SJCRH30 (cell line): ENCODE measurements at regions not wholly inside any gene's neighbourhood (a gene's known extent, or its start where the extent isn't known, plus 50 kb on each side); places are given as distances from the start of the nearest gene placed in this dataset.
"Not testable (repeated sequence)": the region's sequence is repeated elsewhere in the genome, so short reads cannot be mapped to it uniquely, and the experiment has no call there.

Source experiments
- DNase-seq, 2 experiments: peaks; one replicate each; pipeline ENCODE4 v3.0.0-alpha.2; 2015 to 2020
- H3K27ac ChIP-seq: fragments of 250-450 bp; sonication (Bioruptor Pico); 2 replicates; pipeline ENCODE4 v1.5.1; 2020; ENCODE audit warnings: mild to moderate bottlenecking, moderate library complexity
- H3K27me3 ChIP-seq: fragments of 250-450 bp; sonication (Bioruptor Pico); 2 replicates; pipeline ENCODE4 v1.5.1; 2020; ENCODE audit warnings: mild to moderate bottlenecking, moderate library complexity
- H3K36me3 ChIP-seq: fragments of 250-450 bp; sonication (Bioruptor Pico); 2 replicates; pipeline ENCODE4 v1.5.1; 2020; ENCODE audit warnings: mild to moderate bottlenecking, moderate library complexity
- H3K4me1 ChIP-seq: fragments of 250-450 bp; sonication (Bioruptor Pico); 2 replicates; pipeline ENCODE4 v1.5.1; 2020; ENCODE audit warnings: mild to moderate bottlenecking, moderate library complexity
- H3K4me3 ChIP-seq: fragments of 250-450 bp; sonication (Bioruptor Pico); 2 replicates; pipeline ENCODE4 v1.5.1; 2020; ENCODE audit warnings: mild to moderate bottlenecking, moderate library complexity
- H3K9me3 ChIP-seq: fragments of 250-450 bp; sonication (Bioruptor Pico); replicated peaks from 2 replicates; pipeline ENCODE4 v1.5.1; 2020; ENCODE audit warnings: mild to moderate bottlenecking, moderate library complexity

GRCh38 chr17:68771867-68772515 lies 170.8 kb upstream of the FAM20A start:
- no peak overlapping the region for H3K27ac ChIP-seq
- H3K27me3 ChIP-seq: no peaks in the 10 kb centered on the region; the same call in 1 of the 2 replicates
- peaks cover 4% of the 10 kb centered on the region; the same call in 1 of the 2 replicates for H3K4me1 ChIP-seq
- H3K4me3 ChIP-seq: no peak overlapping the region
- no peaks in the 10 kb centered on the region for H3K9me3 ChIP-seq
- peak in 1 of 2 experiments; percentile 66 for DNase-seq
- no peaks in the 10 kb centered on the region for H3K36me3 ChIP-seq

- H3K4me1 ChIP-seq: peaks cover 4% of the 10 kb centered on the region; the same call in 1 of the 2 replicates
- DNase-seq: no peak
- H3K9me3 ChIP-seq: no peaks in the 10 kb centered on the region
- no peak overlapping the region for H3K27ac ChIP-seq
- no peaks in the 10 kb centered on the region; the same call in 1 of the 2 replicates for H3K27me3 ChIP-seq
- no peaks in the 10 kb centered on the region for H3K36me3 ChIP-seq
- no peak overlapping the region for H3K4me3 ChIP-seq
Observed at GRCh38 chr17:68768804-68769203, 167.6 kb upstream of the FAM20A start.

GRCh38 chr17:68766640-68767039 lies 165.5 kb upstream of the FAM20A start:
- H3K9me3 ChIP-seq: no peaks in the 10 kb centered on the region
- H3K27me3 ChIP-seq: no peaks in the 10 kb centered on the region
- DNase-seq: no peak
- no peaks in the 10 kb centered on the region for H3K4me1 ChIP-seq
- H3K4me3 ChIP-seq: no peak overlapping the region
- H3K36me3 ChIP-seq: no peaks in the 10 kb centered on the region
- no peak overlapping the region for H3K27ac ChIP-seq

- H3K4me3 ChIP-seq: no peak overlapping the region
- peaks cover 7% of the 10 kb centered on the region for H3K4me1 ChIP-seq
- H3K36me3 ChIP-seq: no peaks in the 10 kb centered on the region
- no peak for DNase-seq
- no peaks in the 10 kb centered on the region for H3K27me3 ChIP-seq
- no peaks in the 10 kb centered on the region for H3K9me3 ChIP-seq
- H3K27ac ChIP-seq: no peak overlapping the region
Observed at GRCh38 chr17:68763562-68763961, 162.4 kb upstream of the FAM20A start.

GRCh38 chr17:68762911-68763310 lies 161.7 kb upstream of the FAM20A start:
- H3K4me3 ChIP-seq: no peak overlapping the region
- no peak overlapping the region for H3K27ac ChIP-seq
- DNase-seq: no peak
- H3K36me3 ChIP-seq: no peaks in the 10 kb centered on the region
- no peaks in the 10 kb centered on the region for H3K27me3 ChIP-seq
- H3K9me3 ChIP-seq: no peaks in the 10 kb centered on the region
- H3K4me1 ChIP-seq: peaks cover 12% of the 10 kb centered on the region

GRCh38 chr17:68760141-68760475 lies 158.9 kb upstream of the FAM20A start:
- Histone ChIP-seq H3K27me3 (no peaks in the 10 kb centered on the region), H3K36me3 (no peaks in the 10 kb centered on the region), H3K27ac (no peak overlapping the region), H3K4me1 (peaks cover 12% of the 10 kb centered on the region), H3K4me3 (no peak overlapping the region), H3K9me3 (peaks cover 7% of the 10 kb centered on the region; the same call in 1 of the 2 replicates)
- DNase-seq: no peak

- peak overlapping the region; percentile 57 for H3K4me3 ChIP-seq
- peaks cover 7% of the 10 kb centered on the region; the same call in 1 of the 2 replicates for H3K9me3 ChIP-seq
- peaks cover 12% of the 10 kb centered on the region for H3K4me1 ChIP-seq
- no peaks in the 10 kb centered on the region for H3K36me3 ChIP-seq
- peak overlapping the region; percentile 95 for H3K27ac ChIP-seq
- DNase-seq: peak; percentile 91 to 95
- H3K27me3 ChIP-seq: no peaks in the 10 kb centered on the region
Observed at GRCh38 chr17:68759343-68760140, 158.4 kb upstream of the FAM20A start.

GRCh38 chr17:68759002-68759342 lies 157.8 kb upstream of the FAM20A start:
- Histone ChIP-seq H3K36me3 (no peaks in the 10 kb centered on the region), H3K27me3 (no peaks in the 10 kb centered on the region), H3K9me3 (peaks cover 7% of the 10 kb centered on the region; the same call in 1 of the 2 replicates), H3K27ac (peak overlapping the region; percentile 95), H3K4me3 (peak overlapping the region; percentile 57), H3K4me1 (peaks cover 12% of the 10 kb centered on the region)
- DNase-seq: no peak

- H3K4me3 ChIP-seq, H3K36me3 ChIP-seq, H3K9me3 ChIP-seq, H3K27me3 ChIP-seq: not testable (repeated sequence)
- peak; percentile 88 to 97 for DNase-seq
- Histone ChIP-seq H3K27ac (peak overlapping the region; percentile 95), H3K4me1 (peaks cover 12% of the 10 kb centered on the region)
Observed at GRCh38 chr17:68757866-68758757, 156.9 kb upstream of the FAM20A start.

- no peak overlapping the region for H3K4me3 ChIP-seq
- no peak for DNase-seq
- no peak overlapping the region for H3K27ac ChIP-seq
- peaks cover 17% of the 10 kb centered on the region for H3K4me1 ChIP-seq
- H3K36me3 ChIP-seq: no peaks in the 10 kb centered on the region
- peaks cover 7% of the 10 kb centered on the region for H3K9me3 ChIP-seq
- no peaks in the 10 kb centered on the region for H3K27me3 ChIP-seq
Observed at GRCh38 chr17:68753985-68754769, 153.0 kb upstream of the FAM20A start.

- no peaks in the 10 kb centered on the region for H3K27me3 ChIP-seq
- DNase-seq: no peak
- H3K4me3 ChIP-seq: peak overlapping the region; percentile 33
- H3K27ac ChIP-seq: 0 out of 2 replicates have a peak overlapping the region, but pooled peaks have one; percentile 18
- H3K4me1 ChIP-seq: peaks cover 5% of the 10 kb centered on the region; the same call in 1 of the 2 replicates
- H3K9me3 ChIP-seq: peaks cover 3% of the 10 kb centered on the region
- H3K36me3 ChIP-seq: no peaks in the 10 kb centered on the region
Observed at GRCh38 chr17:68750208-68750562, 149.0 kb upstream of the FAM20A start.

- peaks cover 3% of the 10 kb centered on the region for H3K9me3 ChIP-seq
- 0 out of 2 replicates have a peak overlapping the region, but pooled peaks have one; percentile 18 for H3K27ac ChIP-seq
- DNase-seq: peak in 1 of 2 experiments; percentile 42
- no peaks in the 10 kb centered on the region for H3K36me3 ChIP-seq
- H3K27me3 ChIP-seq: no peaks in the 10 kb centered on the region
- H3K4me1 ChIP-seq: peaks cover 5% of the 10 kb centered on the region; the same call in 1 of the 2 replicates
- peak overlapping the region; percentile 33 for H3K4me3 ChIP-seq
Observed at GRCh38 chr17:68749349-68750207, 148.4 kb upstream of the FAM20A start.

- H3K4me1 ChIP-seq: peaks cover 5% of the 10 kb centered on the region; the same call in 1 of the 2 replicates
- H3K4me3 ChIP-seq: no peak overlapping the region
- H3K36me3 ChIP-seq: no peaks in the 10 kb centered on the region
- peak in 1 of 2 experiments; percentile 33 for DNase-seq
- peaks cover 3% of the 10 kb centered on the region for H3K9me3 ChIP-seq
- H3K27ac ChIP-seq: no peak overlapping the region
- no peaks in the 10 kb centered on the region for H3K27me3 ChIP-seq
Observed at GRCh38 chr17:68748381-68748780, 147.2 kb upstream of the FAM20A start.
